WERI-Rb-1 (cell line): ENCODE measurements at regions not wholly inside any gene's neighbourhood (a gene's known extent, or its start where the extent isn't known, plus 50 kb on each side); places are given as distances from the start of the nearest gene placed in this dataset.

Experiments used
- DNase-seq: peaks from one replicate; pipeline ENCODE4 v3.0.0-alpha.2; 2020
- H3K27ac ChIP-seq: fragments of 250-450 bp; sonication (Bioruptor Pico); 2 replicates; pipeline ENCODE4 v1.5.1; 2020; ENCODE audit warnings: mild to moderate bottlenecking, moderate library complexity
- H3K27me3 ChIP-seq: fragments of 250-450 bp; sonication (Bioruptor Pico); 2 replicates; pipeline ENCODE4 v1.5.1; 2021; ENCODE audit warnings: mild to moderate bottlenecking, low read depth, moderate library complexity; ENCODE audit not compliant: insufficient read depth, severe bottlenecking
- H3K36me3 ChIP-seq: fragments of 250-450 bp; sonication (Bioruptor Pico); 2 replicates; pipeline ENCODE4 v1.5.1; 2020; ENCODE audit warnings: mild to moderate bottlenecking, moderate library complexity
- H3K4me3 ChIP-seq: 2 replicates; pipeline ENCODE4 v1.5.1; 2011; ENCODE audit warnings: low read depth, mild to moderate bottlenecking, control low read depth, low read length
- H3K9me3 ChIP-seq: fragments of 250-450 bp; sonication (Bioruptor Pico); 2 replicates; pipeline ENCODE4 v1.5.1; 2021; ENCODE audit warnings: mild to moderate bottlenecking, moderate library complexity; ENCODE audit not compliant: severe bottlenecking
- CTCF ChIP-seq: IDR thresholded peaks from 2 replicates; pipeline ENCODE4 v1.5.1; 2011; ENCODE audit warnings: low read depth, mild to moderate bottlenecking, control low read depth, inconsistent platforms, low read length

DNA sequence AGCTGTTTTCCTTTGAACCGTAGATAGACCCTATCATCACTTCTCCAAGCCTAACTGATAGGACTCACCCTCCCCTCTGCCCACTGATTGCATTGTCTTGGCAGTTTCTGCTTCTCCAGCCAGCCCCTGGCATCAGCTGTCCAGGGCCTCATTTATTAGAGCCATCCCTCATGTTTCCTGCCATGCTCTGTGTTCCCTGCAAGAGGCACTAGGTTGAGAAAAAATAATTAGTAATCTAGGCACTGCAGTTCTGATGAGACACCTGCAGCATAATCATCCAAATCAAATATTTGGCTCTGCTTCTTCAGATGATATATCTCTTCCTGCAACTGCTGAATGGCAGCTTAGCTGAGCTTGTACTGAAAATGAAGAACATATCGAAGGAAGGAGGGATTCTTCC is 303.0 kb upstream of the TLE4 start:
- Histone ChIP-seq H3K27me3 (no peaks in the 10 kb centered on the region), H3K36me3 (no peaks in the 10 kb centered on the region), H3K4me3 (no peak overlapping the region), H3K9me3 (no peaks in the 10 kb centered on the region), H3K27ac (no peak overlapping the region)
- no peak for TF ChIP-seq CTCF
- no peak for DNase-seq

GRCh38 chr9:79273311-79273710 is 298.5 kb upstream of the TLE4 start:
- Histone ChIP-seq H3K36me3 (no peaks in the 10 kb centered on the region), H3K4me3 (no peak overlapping the region), H3K27me3 (no peaks in the 10 kb centered on the region), H3K9me3 (no peaks in the 10 kb centered on the region), H3K27ac (no peak overlapping the region)
- no peak for TF ChIP-seq CTCF
- no peak for DNase-seq

DNA sequence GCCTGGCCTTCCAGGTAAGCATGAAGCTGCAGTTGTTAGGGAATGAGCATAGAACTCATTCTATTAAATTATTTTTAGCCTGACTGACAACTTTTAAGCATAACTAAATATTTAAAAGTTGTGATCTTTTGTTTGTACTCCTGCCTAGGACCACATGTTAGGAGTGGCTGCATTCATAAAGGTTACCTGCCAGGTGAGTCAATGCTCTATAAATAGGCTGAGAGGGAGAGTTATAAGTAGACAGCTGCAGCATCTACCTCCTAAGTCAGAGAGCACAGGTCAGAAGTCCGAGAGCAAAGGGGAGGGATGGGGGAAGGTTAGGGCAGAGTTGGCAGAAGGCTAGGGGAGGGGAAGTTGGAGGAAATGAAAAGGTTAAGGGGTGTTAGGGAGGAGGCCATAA is 292.4 kb upstream of the TLE4 start:
- H3K27me3 ChIP-seq: no peaks in the 10 kb centered on the region
- TF ChIP-seq CTCF: no peak
- no peaks in the 10 kb centered on the region for H3K9me3 ChIP-seq
- no peak overlapping the region for H3K4me3 ChIP-seq
- no peak overlapping the region for H3K27ac ChIP-seq
- DNase-seq: no peak
- no peaks in the 10 kb centered on the region for H3K36me3 ChIP-seq

DNA sequence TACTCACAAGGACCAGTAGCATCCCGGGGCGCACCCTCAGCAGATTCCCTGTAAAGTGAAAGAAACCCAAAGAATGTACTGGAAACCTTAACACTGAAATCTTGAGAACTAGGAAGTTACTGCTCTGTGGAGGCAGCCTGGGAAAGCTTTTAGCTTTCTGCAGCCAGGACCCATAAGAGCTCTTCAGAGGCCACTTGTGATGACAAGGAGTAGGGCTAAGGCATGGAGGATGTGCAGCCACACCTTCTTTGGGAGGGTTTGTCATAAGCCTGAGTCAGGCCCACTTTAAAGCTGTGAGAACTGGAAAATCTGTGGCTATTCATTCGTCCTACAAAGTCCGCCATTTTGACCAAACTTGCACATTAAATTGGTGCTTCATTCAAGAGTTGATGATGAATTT is 291.1 kb upstream of the TLE4 start:
- Histone ChIP-seq H3K27me3 (no peaks in the 10 kb centered on the region), H3K27ac (no peak overlapping the region), H3K36me3 (no peaks in the 10 kb centered on the region), H3K9me3 (no peaks in the 10 kb centered on the region), H3K4me3 (no peak overlapping the region)
- no peak for DNase-seq
- TF ChIP-seq CTCF: no peak

DNA sequence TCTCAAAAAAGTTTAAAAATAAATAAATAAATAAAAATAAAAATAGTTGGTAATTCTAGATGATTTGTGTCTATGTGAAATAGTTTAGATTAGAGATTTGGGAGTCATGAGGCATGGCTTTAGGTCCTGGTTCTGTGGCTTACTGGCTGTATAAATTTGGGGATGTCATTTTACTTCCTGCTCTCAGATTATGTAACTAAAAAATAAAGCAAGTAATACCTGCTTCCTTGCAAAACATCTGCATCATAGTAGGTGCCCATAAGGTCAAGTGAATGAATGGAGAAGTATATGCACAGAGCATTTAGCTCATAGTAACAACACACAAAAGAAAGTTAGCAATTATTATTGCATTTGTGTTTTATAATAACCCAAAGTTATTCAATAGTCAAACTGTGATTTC is 287.7 kb upstream of the TLE4 start:
- Histone ChIP-seq H3K27ac (no peak overlapping the region), H3K4me3 (no peak overlapping the region), H3K27me3 (no peaks in the 10 kb centered on the region), H3K9me3 (no peaks in the 10 kb centered on the region), H3K36me3 (no peaks in the 10 kb centered on the region)
- no peak for TF ChIP-seq CTCF
- DNase-seq: no peak

DNA sequence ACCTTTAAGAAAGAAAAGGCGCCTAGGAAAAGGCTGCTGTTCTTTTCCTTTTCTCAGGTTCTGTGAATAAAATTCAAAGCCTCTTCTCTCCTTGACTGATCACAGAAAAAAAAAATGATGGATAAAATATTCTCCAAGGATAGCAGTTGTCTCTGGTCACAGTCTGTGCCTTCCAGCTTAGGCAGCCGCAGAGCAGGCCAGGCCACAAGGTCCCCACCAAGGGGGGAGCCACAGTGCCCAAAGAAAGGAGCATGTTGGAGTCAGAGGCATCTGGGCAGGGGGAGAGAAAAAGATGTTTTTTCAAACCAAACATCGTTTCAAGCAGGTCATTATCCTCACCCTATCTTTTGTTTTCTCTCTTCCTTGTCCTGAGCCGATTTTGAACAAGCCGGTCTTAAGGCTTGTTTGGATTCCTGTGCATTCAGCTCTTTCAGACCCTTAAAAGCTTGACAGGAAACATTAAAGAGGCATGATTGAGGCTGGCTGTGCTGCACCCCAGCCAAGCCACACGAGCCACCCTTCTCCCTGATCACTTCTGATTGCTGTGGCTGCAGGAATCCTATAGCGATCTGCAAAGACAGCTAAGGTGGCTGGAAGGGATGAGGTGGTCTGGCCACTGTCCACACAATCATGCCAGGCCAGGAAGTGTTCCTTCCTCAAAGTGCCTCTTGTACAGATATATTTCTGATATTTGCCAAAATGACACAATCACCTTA is 284.6 kb upstream of the TLE4 start:
- no peak overlapping the region for H3K4me3 ChIP-seq
- DNase-seq: no peak
- no peaks in the 10 kb centered on the region for H3K9me3 ChIP-seq
- no peaks in the 10 kb centered on the region for H3K27me3 ChIP-seq
- TF ChIP-seq CTCF: no peak
- no peaks in the 10 kb centered on the region for H3K36me3 ChIP-seq
- no peak overlapping the region for H3K27ac ChIP-seq
